DND-41 (cell line): ENCODE measurements at regions not wholly inside any gene's neighbourhood (a gene's known extent, or its start where the extent isn't known, plus 50 kb on each side); places are given as distances from the start of the nearest gene placed in this dataset.
"Not testable (repeated sequence)": the region's sequence is repeated elsewhere in the genome, so short reads cannot be mapped to it uniquely, and the experiment has no call there.

Source experiments
- ATAC-seq: fragments of 200-7000 bp; cut with Tn5 transposase; 3 replicates; pipeline ENCODE4 v1.9.1; 2021; ENCODE audit warnings: low read depth; ENCODE audit not compliant: insufficient read depth
- DNase-seq: peaks from one replicate; pipeline ENCODE4 v3.0.0-alpha.2; 2020
- H2AFZ ChIP-seq: 2 replicates; pipeline ENCODE4 v1.6.0; 2012; ENCODE audit warnings: low read depth, low read length
- H3K27ac ChIP-seq: 2 replicates; pipeline ENCODE4 v1.5.1; 2012; ENCODE audit warnings: low read length, inconsistent platforms
- H3K27me3 ChIP-seq: fragments of 200-600 bp; sonication (generic); 2 replicates; pipeline ENCODE4 v1.6.0; 2012; ENCODE audit warnings: low read length, mild to moderate bottlenecking, inconsistent platforms; ENCODE audit not compliant: insufficient read depth, poor library complexity
- H3K36me3 ChIP-seq: 2 replicates; pipeline ENCODE4 v1.5.1; 2012; ENCODE audit warnings: low read length, inconsistent platforms; ENCODE audit not compliant: insufficient read depth
- H3K4me1 ChIP-seq: 2 replicates; pipeline ENCODE4 v1.5.1; 2012; ENCODE audit warnings: mild to moderate bottlenecking, low read length; ENCODE audit not compliant: insufficient read depth
- H3K4me2 ChIP-seq: 2 replicates; pipeline ENCODE4 v1.6.0; 2012; ENCODE audit warnings: mild to moderate bottlenecking, moderate library complexity, low read length, inconsistent platforms; ENCODE audit not compliant: insufficient read depth
- H3K4me3 ChIP-seq, 2 experiments: fragments of 200-600 bp in 1 of 2; shearing (Covaris generic) in 1 of 2; 2 replicates each; pipeline ENCODE4 v1.5.1; 2012 to 2016; ENCODE audit warnings: inconsistent platforms in 2 of 2, low read length in 2 of 2, mild to moderate bottlenecking in 2 of 2, low read depth in 1 of 2, moderate library complexity in 1 of 2
- H3K79me2 ChIP-seq: 2 replicates; pipeline ENCODE4 v1.6.0; 2012; ENCODE audit warnings: low read length, inconsistent platforms; ENCODE audit not compliant: insufficient read depth
- H3K9ac ChIP-seq: 2 replicates; pipeline ENCODE4 v1.6.0; 2012; ENCODE audit warnings: low read depth, mild to moderate bottlenecking, inconsistent platforms, low read length, moderate library complexity
- H3K9me3 ChIP-seq: 2 replicates; pipeline ENCODE4 v1.5.1; 2012; ENCODE audit warnings: low read length, moderate library complexity, mild to moderate bottlenecking, inconsistent platforms; ENCODE audit not compliant: insufficient read depth, severe bottlenecking
- H4K20me1 ChIP-seq: 2 replicates; pipeline ENCODE4 v1.6.0; 2012; ENCODE audit warnings: low read length; ENCODE audit not compliant: insufficient read depth
- CTCF ChIP-seq: IDR thresholded peaks from 2 replicates; pipeline ENCODE4 v1.5.1; 2012; ENCODE audit warnings: borderline replicate concordance, low read length, moderate library complexity, mild to moderate bottlenecking; ENCODE audit not compliant: poor library complexity, severe bottlenecking; ENCODE audit errors: extremely low read depth
- EZH2 ChIP-seq: IDR thresholded peaks from 3 replicates; pipeline ENCODE4 v1.6.1; 2012; ENCODE audit warnings: borderline replicate concordance, low read depth, mild to moderate bottlenecking, moderate library complexity, low read length, inconsistent platforms; ENCODE audit not compliant: severe bottlenecking

- no peaks in the 10 kb centered on the region for H3K79me2 ChIP-seq
- no peaks in the 10 kb centered on the region for H3K36me3 ChIP-seq
- no peak overlapping the region for H2AFZ ChIP-seq
- no peaks in the 10 kb centered on the region for H3K27me3 ChIP-seq
- H3K27ac ChIP-seq, result no peak overlapping the region
- no peak for DNase-seq
- no peaks in the 10 kb centered on the region for H4K20me1 ChIP-seq
- no peak overlapping the region for H3K9ac ChIP-seq
- H3K4me3 ChIP-seq, result no peak overlapping the region
- H3K4me1 ChIP-seq, result no peaks in the 10 kb centered on the region
- no peaks in the 10 kb centered on the region for H3K9me3 ChIP-seq
- no peak for ATAC-seq
- no peak overlapping the region for H3K4me2 ChIP-seq
- no peak for TF ChIP-seq CTCF
- no peak for TF ChIP-seq EZH2
These were observed 157.0 kb downstream of the BRD1 start for GRCh38 chr22:49670456-49671330.

DNA sequence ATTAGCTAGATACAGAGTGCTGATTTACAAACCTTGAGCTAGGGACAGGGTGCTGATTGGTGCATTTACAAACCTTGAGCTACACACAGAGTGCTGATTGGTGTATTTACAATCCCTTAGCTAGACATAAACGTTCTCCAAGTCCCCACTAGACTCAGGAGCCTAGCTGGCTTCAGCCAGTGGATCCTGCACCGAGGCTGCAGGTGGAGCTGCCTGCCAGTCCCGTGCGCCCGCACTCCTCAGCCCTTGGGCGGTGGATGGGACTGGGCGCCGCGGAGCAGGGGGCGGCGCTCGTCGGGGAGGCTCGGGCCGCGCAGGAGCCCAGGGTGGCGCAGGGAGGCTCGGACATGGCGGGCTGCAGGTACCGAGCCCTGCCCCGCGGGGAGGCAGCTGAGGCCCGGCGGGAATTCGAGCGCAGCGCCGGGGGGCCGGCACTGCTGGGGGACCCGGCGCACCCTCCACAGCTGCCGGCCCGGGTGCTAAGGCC lies 157.7 kb downstream of the BRD1 start:
- H4K20me1 ChIP-seq, H3K27ac ChIP-seq, ATAC-seq, DNase-seq, H3K4me2 ChIP-seq, H3K4me1 ChIP-seq, H3K36me3 ChIP-seq, H3K9me3 ChIP-seq, H3K9ac ChIP-seq, H3K27me3 ChIP-seq, H3K4me3 ChIP-seq, H2AFZ ChIP-seq, H3K79me2 ChIP-seq: not testable (repeated sequence)

- not testable (repeated sequence) for H3K9ac ChIP-seq, H3K79me2 ChIP-seq, H2AFZ ChIP-seq, H3K4me2 ChIP-seq, H3K4me1 ChIP-seq, ATAC-seq, H3K27me3 ChIP-seq, H3K27ac ChIP-seq, H3K36me3 ChIP-seq, H3K4me3 ChIP-seq, H4K20me1 ChIP-seq, H3K9me3 ChIP-seq, DNase-seq
These were observed 158.2 kb downstream of the BRD1 start for GRCh38 chr22:49669427-49669968.

DNA sequence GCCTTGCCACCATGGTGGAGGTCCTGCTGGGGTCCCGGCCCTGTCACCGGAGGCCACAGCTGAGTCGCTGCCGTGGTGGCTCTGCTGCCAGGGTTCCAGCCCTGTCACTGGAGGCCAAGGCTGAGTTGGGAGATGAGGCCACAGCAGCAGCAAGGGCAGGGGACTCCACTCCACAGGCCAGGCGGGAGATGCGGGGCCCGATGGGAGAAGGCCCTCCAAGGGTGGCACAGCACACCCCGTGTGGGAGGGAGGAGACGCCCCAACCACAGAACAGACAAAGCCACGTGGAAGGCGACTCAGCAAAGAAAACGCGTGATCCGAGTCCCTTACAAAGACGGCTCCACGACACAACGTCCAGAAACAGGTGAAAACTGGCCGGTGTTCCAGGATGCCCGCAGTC lies 159.3 kb downstream of the BRD1 start:
- H3K9ac ChIP-seq, result no peak overlapping the region
- H2AFZ ChIP-seq, result no peak overlapping the region
- ATAC-seq (no peak), DNase-seq (no peak)
- H3K79me2 ChIP-seq, result no peaks in the 10 kb centered on the region
- H3K36me3 ChIP-seq, result no peaks in the 10 kb centered on the region
- no peaks in the 10 kb centered on the region for H3K9me3 ChIP-seq
- no peak overlapping the region for H3K4me3 ChIP-seq
- no peak overlapping the region for H3K27ac ChIP-seq
- H3K4me1 ChIP-seq, result no peaks in the 10 kb centered on the region
- no peaks in the 10 kb centered on the region for H4K20me1 ChIP-seq
- no peaks in the 10 kb centered on the region for H3K27me3 ChIP-seq
- H3K4me2 ChIP-seq, result no peak overlapping the region
- TF ChIP-seq CTCF (no peak), EZH2 (no peak)
